SK-N-SH (cell line): ENCODE measurements at regions not wholly inside any gene's neighbourhood (a gene's known extent, or its start where the extent isn't known, plus 50 kb on each side); places are given as distances from the start of the nearest gene placed in this dataset.

Experiments used
- CTCF ChIA-PET: fragments of 300-600, 350-600 bp; formaldehyde crosslinking; extraction: SDS; loops from one replicate; lab custom pipeline; 2021; lab: Yijun Ruan, JAX
- POLR2A ChIA-PET: fragments of 350-600 bp; sonication (Branson Sonifier 250); formaldehyde crosslinking; extraction: SDS; loops from one replicate; lab custom pipeline; 2020; ENCODE audit warnings: antibody characterized with exemption, inconsistent platforms; lab: Yijun Ruan, JAX
- DNase-seq: peaks from one replicate; pipeline ENCODE4 v3.0.0; 2012
- H2AFZ ChIP-seq: fragments of 200-600 bp; sonication (generic); 2 replicates; pipeline ENCODE4 v1.8.1; 2016; ENCODE audit warnings: antibody characterized with exemption, mild to moderate bottlenecking, low read depth
- H3F3A ChIP-seq: fragments of 200-600 bp; sonication (generic); replicated peaks from 2 replicates; pipeline ENCODE3; 2016; ENCODE audit warnings: antibody characterized with exemption, mild to moderate bottlenecking; ENCODE audit not compliant: insufficient read depth
- H3K27ac ChIP-seq, 2 experiments: fragments of 200-500 bp in 1 of 2; fragments of 200-600 bp in 1 of 2; sonication (Bioruptor generic) in 1 of 2; sonication (generic), shearing (Covaris generic) in 1 of 2; 2 replicates each; pipeline versions ENCODE4 v1.5.1 to v1.6.1; 2014 to 2016; ENCODE audit warnings: low read depth in 2 of 2, inconsistent platforms in 1 of 2, low read length in 1 of 2, mild to moderate bottlenecking in 1 of 2, mixed read lengths in 1 of 2
- H3K27me3 ChIP-seq: fragments of 200-600 bp; sonication (generic), shearing (Covaris generic); 2 replicates; pipeline ENCODE4 v1.6.1; 2016; ENCODE audit warnings: mixed run types; ENCODE audit not compliant: insufficient read depth
- H3K36me3 ChIP-seq, 2 experiments: fragments of 200-500 bp in 1 of 2; fragments of 200-600 bp in 1 of 2; sonication (Bioruptor generic) in 1 of 2; sonication (generic) in 1 of 2; replicated peaks in 1 of 2; 2 replicates each; pipeline versions ENCODE3 to v1.5.1; 2014 to 2016; ENCODE audit warnings: low read length in 1 of 2, mild to moderate bottlenecking in 1 of 2; ENCODE audit not compliant: insufficient read depth in 2 of 2, control insufficient read depth in 1 of 2
- H3K4me1 ChIP-seq, 2 experiments: fragments of 200-500 bp in 1 of 2; fragments of 200-600 bp in 1 of 2; sonication (Bioruptor generic) in 1 of 2; sonication (generic), shearing (Covaris generic) in 1 of 2; 2 replicates each; pipeline versions ENCODE4 v1.5.1 to v1.6.1; 2014 to 2016; ENCODE audit warnings: low read depth in 1 of 2, low read length in 1 of 2, mixed run types in 1 of 2; ENCODE audit not compliant: insufficient read depth in 2 of 2, control insufficient read depth in 1 of 2
- H3K4me2 ChIP-seq: fragments of 200-600 bp; sonication (generic), shearing (Covaris generic); 2 replicates; pipeline ENCODE4 v1.6.1; 2017; ENCODE audit warnings: mixed run types
- H3K4me3 ChIP-seq, 2 experiments: fragments of 200-500 bp in 1 of 2; fragments of 200-600 bp in 1 of 2; sonication (Bioruptor generic) in 1 of 2; sonication (generic), shearing (Covaris generic) in 1 of 2; 2 replicates each; pipeline versions ENCODE4 v1.5.1 to v1.8.1; 2014 to 2016; ENCODE audit warnings: low read depth in 2 of 2, inconsistent platforms in 1 of 2, low read length in 1 of 2, mild to moderate bottlenecking in 1 of 2, mixed read lengths in 1 of 2, moderate library complexity in 1 of 2
- H3K79me2 ChIP-seq: fragments of 200-600 bp; sonication (generic); 2 replicates; pipeline ENCODE4 v1.8.1; 2017; ENCODE audit warnings: mild to moderate bottlenecking; ENCODE audit not compliant: insufficient read depth
- H3K9ac ChIP-seq: fragments of 200-600 bp; sonication (generic); 2 replicates; pipeline ENCODE4 v1.6.1; 2017; ENCODE audit warnings: mixed run types
- H3K9me2 ChIP-seq: fragments of 200-600 bp; sonication (generic); 2 replicates; pipeline ENCODE4 v1.6.1; 2017; ENCODE audit warnings: mixed run types
- H3K9me3 ChIP-seq: fragments of 200-600 bp; sonication (generic); 2 replicates; pipeline ENCODE4 v1.6.1; 2017; ENCODE audit warnings: mixed run types, mild to moderate bottlenecking, moderate library complexity
- H4K20me1 ChIP-seq: fragments of 200-600 bp; sonication (generic); 2 replicates; pipeline ENCODE4 v1.6.1; 2017; ENCODE audit warnings: mild to moderate bottlenecking, mixed run types; ENCODE audit not compliant: insufficient read depth
- CTCF ChIP-seq: fragments of 200-600 bp; sonication (generic); IDR thresholded peaks from 2 replicates; pipeline ENCODE4 v1.6.1; 2017; ENCODE audit warnings: antibody characterized with exemption, mild to moderate bottlenecking, moderate library complexity
- ELF1 ChIP-seq: IDR thresholded peaks from 2 replicates; pipeline ENCODE4 v1.4.0; 2012
- EZH2phosphoT487 ChIP-seq: fragments of 200-600 bp; sonication (generic); IDR thresholded peaks from 2 replicates; pipeline ENCODE4 v1.6.1; 2017; ENCODE audit warnings: low read depth, mixed run types, mild to moderate bottlenecking, antibody characterized with exemption, moderate library complexity, borderline replicate concordance
- FOSL2 ChIP-seq: IDR thresholded peaks from 2 replicates; pipeline ENCODE4 v1.4.0; 2012; ENCODE audit warnings: low read depth, mild to moderate bottlenecking, moderate library complexity, borderline replicate concordance
- FOXJ3 ChIP-seq: sonication (generic); formaldehyde crosslinking; IDR thresholded peaks from 2 replicates; pipeline ENCODE4 v1.5.1; 2020; ENCODE audit warnings: mild to moderate bottlenecking, missing genetic modification reagents
- FOXM1 ChIP-seq: IDR thresholded peaks from 2 replicates; pipeline ENCODE4 v1.4.0; 2012; ENCODE audit warnings: low read depth, mild to moderate bottlenecking
- GABPA ChIP-seq: IDR thresholded peaks from 2 replicates; pipeline ENCODE4 v1.4.0; 2012; ENCODE audit warnings: low read depth, mild to moderate bottlenecking
- MXI1 ChIP-seq: IDR thresholded peaks from 2 replicates; pipeline ENCODE4 v1.6.1; 2012; ENCODE audit warnings: mild to moderate bottlenecking, low read depth, low read length, improper control_type of control experiment
- NFIC ChIP-seq: IDR thresholded peaks from 2 replicates; pipeline ENCODE4 v1.4.0; 2012; ENCODE audit warnings: borderline replicate concordance
- RAD21 ChIP-seq: IDR thresholded peaks from 2 replicates; pipeline ENCODE4 v1.6.1; 2012; ENCODE audit warnings: mild to moderate bottlenecking, low read length
- RCOR1 ChIP-seq: fragments of 150-350 bp; IDR thresholded peaks from 2 replicates; pipeline ENCODE4 v1.6.1; 2017; ENCODE audit warnings: antibody characterized with exemption, low read length
- REST ChIP-seq: IDR thresholded peaks from 2 replicates; pipeline ENCODE4 v1.6.1; 2012; ENCODE audit warnings: mild to moderate bottlenecking, low read depth, low read length, moderate library complexity
- SMC3 ChIP-seq: IDR thresholded peaks from 2 replicates; pipeline ENCODE4 v1.6.1; 2012; ENCODE audit warnings: low read depth, low read length, improper control_type of control experiment
- TAF1 ChIP-seq: IDR thresholded peaks from 2 replicates; pipeline ENCODE4 v1.6.1; 2012; ENCODE audit warnings: low read depth, mild to moderate bottlenecking, low read length, moderate library complexity, borderline replicate concordance
- TCF12 ChIP-seq: IDR thresholded peaks from 2 replicates; pipeline ENCODE4 v1.4.0; 2012
- TEAD4 ChIP-seq: IDR thresholded peaks from 2 replicates; pipeline ENCODE4 v1.4.0; 2012; ENCODE audit warnings: mild to moderate bottlenecking, borderline replicate concordance; ENCODE audit not compliant: insufficient read depth
- USF1 ChIP-seq: IDR thresholded peaks from 2 replicates; pipeline ENCODE4 v1.4.0; 2012; ENCODE audit warnings: low read depth, borderline replicate concordance
- USF2 ChIP-seq: fragments of 150-350 bp; IDR thresholded peaks from 2 replicates; pipeline ENCODE4 v1.6.1; 2017; ENCODE audit warnings: antibody characterized with exemption, low read length, low read depth, borderline replicate concordance
- ZBTB33 ChIP-seq: IDR thresholded peaks from 2 replicates; pipeline ENCODE4 v1.4.0; 2012; ENCODE audit warnings: low read depth, borderline replicate concordance
- whole genome bisulfite sequencing: methylation state at CpG from one replicate; pipeline ENCODE4 v1.1.6; 2017; ENCODE audit warnings: low lambda C conversion rate; 5-methylcytosine and 5-hydroxymethylcytosine counted together

- no peak overlapping the region for H3K4me3 ChIP-seq
- TF ChIP-seq CTCF, result no peak
- peak; percentile 39 for TF ChIP-seq RAD21
- peak; percentile 19; the same call in 1 of the 2 replicates for TF ChIP-seq SMC3
- no peaks in the 10 kb centered on the region for H3K9me3 ChIP-seq
- no peaks in the 10 kb centered on the region for H3K9me2 ChIP-seq
- H3K27me3 ChIP-seq, result no peaks in the 10 kb centered on the region
- H3K79me2 ChIP-seq, result no peaks in the 10 kb centered on the region
- H3K4me2 ChIP-seq, result no peak overlapping the region
- ChIA-PET POLR2A (no interaction called here), CTCF (interaction anchor here (1.1 kb wide), 1 partner anchor 28 kb away, joined by 3 read pairs; no protein-coding TSS in a partner anchor)
- H3F3A ChIP-seq, result no peaks in the 10 kb centered on the region
- H4K20me1 ChIP-seq, result no peaks in the 10 kb centered on the region
- no peak overlapping the region for H3K27ac ChIP-seq
- 81% methylated on average over 3 of the region's 9 CpGs for WGBS
- DNase-seq, result peak; percentile 48
- H3K36me3 ChIP-seq, result no peaks in the 10 kb centered on the region
- no peak overlapping the region for H2AFZ ChIP-seq
- no peak overlapping the region for H3K9ac ChIP-seq
- H3K4me1 ChIP-seq, result peaks cover 0 to 6% of the 10 kb centered on the region in 2 experiments; a peak in 1 of 4 replicates
Observed at GRCh38 chr1:29577512-29577911, 341.2 kb downstream of the PTPRU start.

GRCh38 chr1:29576510-29576909 lies 340.2 kb downstream of the PTPRU start:
- Histone ChIP-seq H3K4me2 (no peak overlapping the region), H3K9me3 (no peaks in the 10 kb centered on the region), H4K20me1 (no peaks in the 10 kb centered on the region), H3K4me3 (no peak overlapping the region), H3K27me3 (no peaks in the 10 kb centered on the region), H2AFZ (no peak overlapping the region), H3K79me2 (no peaks in the 10 kb centered on the region), H3F3A (no peaks in the 10 kb centered on the region), H3K36me3 (no peaks in the 10 kb centered on the region), H3K9me2 (no peaks in the 10 kb centered on the region), H3K4me1 (peaks cover 0 to 6% of the 10 kb centered on the region in 2 experiments; a peak in 1 of 4 replicates), H3K9ac (no peak overlapping the region), H3K27ac (no peak overlapping the region)
- WGBS, result 76% methylated on average over 3 of the region's 6 CpGs
- ChIA-PET POLR2A (no interaction called here), CTCF (interaction anchor here (1.2 to 1.5 kb wide), 2 partner anchors 26 to 127 kb away, joined by 3 to 5 read pairs; no protein-coding TSS in a partner anchor)
- no peak for DNase-seq
- TF ChIP-seq TCF12, result no peak
- TF ChIP-seq GABPA, result no peak
- TF ChIP-seq TAF1, result no peak
- no peak for TF ChIP-seq MXI1
- TF ChIP-seq REST, result no peak
- TF ChIP-seq RAD21, result no peak
- TF ChIP-seq ZBTB33, result no peak
- no peak for TF ChIP-seq USF2
- no peak for TF ChIP-seq FOXM1
- TF ChIP-seq USF1, result no peak
- no peak for TF ChIP-seq EZH2phosphoT487
- no peak for TF ChIP-seq RCOR1
- TF ChIP-seq FOSL2, result no peak
- TF ChIP-seq FOXJ3 (CRISPR knock-in tag), result no peak
- no peak for TF ChIP-seq ELF1
- no peak for TF ChIP-seq TEAD4
- TF ChIP-seq NFIC, result no peak
